ENCODE measurements at regions not wholly inside any gene's neighbourhood (a gene's known extent, or its start where the extent isn't known, plus 50 kb on each side); places are given as distances from the start of the nearest gene placed in this dataset.

DNA sequence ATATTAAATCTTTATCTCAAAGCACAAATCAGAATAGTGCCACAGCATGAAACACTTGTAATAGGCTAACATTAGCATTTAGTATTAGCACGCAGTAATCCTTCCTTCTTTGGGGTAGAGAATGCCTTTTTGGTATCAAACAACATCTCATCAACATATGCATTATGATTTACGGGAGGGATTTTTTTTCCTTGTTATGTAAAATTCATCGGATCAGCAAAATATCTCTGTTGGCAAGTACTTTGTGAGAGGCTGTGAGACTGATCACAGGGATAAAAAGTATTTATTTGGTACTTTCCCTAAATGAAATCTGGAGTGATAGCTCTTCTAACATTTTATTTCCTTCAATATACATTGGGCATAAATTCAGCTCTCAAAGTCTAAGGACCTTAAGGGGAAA, 68.4 kb upstream of the TMEM178A start:
- Histone ChIP-seq H3K9me3 (replicated peaks) (no peaks in the 10 kb centered on the region), H3K4me1 (peaks cover 16% of the 10 kb centered on the region), H3K4me3 (no peak overlapping the region), H3K27me3 (ENCODE audit: low read depth) (no peaks in the 10 kb centered on the region), H3K27ac (replicated peaks) (no peak overlapping the region), H3K36me3 (no peaks in the 10 kb centered on the region)
- TF ChIP-seq, protein P1, sequence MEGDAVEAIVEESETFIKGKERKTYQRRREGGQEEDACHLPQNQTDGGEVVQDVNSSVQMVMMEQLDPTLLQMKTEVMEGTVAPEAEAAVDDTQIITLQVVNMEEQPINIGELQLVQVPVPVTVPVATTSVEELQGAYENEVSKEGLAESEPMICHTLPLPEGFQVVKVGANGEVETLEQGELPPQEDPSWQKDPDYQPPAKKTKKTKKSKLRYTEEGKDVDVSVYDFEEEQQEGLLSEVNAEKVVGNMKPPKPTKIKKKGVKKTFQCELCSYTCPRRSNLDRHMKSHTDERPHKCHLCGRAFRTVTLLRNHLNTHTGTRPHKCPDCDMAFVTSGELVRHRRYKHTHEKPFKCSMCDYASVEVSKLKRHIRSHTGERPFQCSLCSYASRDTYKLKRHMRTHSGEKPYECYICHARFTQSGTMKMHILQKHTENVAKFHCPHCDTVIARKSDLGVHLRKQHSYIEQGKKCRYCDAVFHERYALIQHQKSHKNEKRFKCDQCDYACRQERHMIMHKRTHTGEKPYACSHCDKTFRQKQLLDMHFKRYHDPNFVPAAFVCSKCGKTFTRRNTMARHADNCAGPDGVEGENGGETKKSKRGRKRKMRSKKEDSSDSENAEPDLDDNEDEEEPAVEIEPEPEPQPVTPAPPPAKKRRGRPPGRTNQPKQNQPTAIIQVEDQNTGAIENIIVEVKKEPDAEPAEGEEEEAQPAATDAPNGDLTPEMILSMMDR (IDR thresholded peaks at IDR 0.05; ENCODE audit: borderline replicate concordance): no peak
- intact Hi-C loops (cut with micrococcal nuclease): no loop called here
- DNase-seq: no peak

- intact Hi-C loops (cut with micrococcal nuclease): no loop called here
- H3K27ac ChIP-seq (replicated peaks): no peak overlapping the region
- DNase-seq: no peak
- no peaks in the 10 kb centered on the region for H3K27me3 ChIP-seq (ENCODE audit: low read depth)
- H3K4me3 ChIP-seq: no peak overlapping the region
- H3K4me1 ChIP-seq: peaks cover 16% of the 10 kb centered on the region
- TF ChIP-seq, protein P1 (IDR thresholded peaks at IDR 0.05; ENCODE audit: borderline replicate concordance): no peak
- no peaks in the 10 kb centered on the region for H3K36me3 ChIP-seq
- no peaks in the 10 kb centered on the region for H3K9me3 ChIP-seq (replicated peaks)
Observed at GRCh38 chr2:39602616-39603015, 63.1 kb upstream of the TMEM178A start.

- TF ChIP-seq, protein P1 (IDR thresholded peaks at IDR 0.05; ENCODE audit: borderline replicate concordance): no peak
- intact Hi-C loops (cut with micrococcal nuclease): no loop called here
- no peak overlapping the region for H3K4me3 ChIP-seq
- H3K36me3 ChIP-seq: no peaks in the 10 kb centered on the region
- H3K9me3 ChIP-seq (replicated peaks): no peaks in the 10 kb centered on the region
- DNase-seq: no peak
- peaks cover 24% of the 10 kb centered on the region for H3K4me1 ChIP-seq
- no peaks in the 10 kb centered on the region for H3K27me3 ChIP-seq (ENCODE audit: low read depth)
- H3K27ac ChIP-seq (replicated peaks): no peak overlapping the region
Observed at GRCh38 chr2:39603436-39603835, 62.3 kb upstream of the TMEM178A start.

DNA sequence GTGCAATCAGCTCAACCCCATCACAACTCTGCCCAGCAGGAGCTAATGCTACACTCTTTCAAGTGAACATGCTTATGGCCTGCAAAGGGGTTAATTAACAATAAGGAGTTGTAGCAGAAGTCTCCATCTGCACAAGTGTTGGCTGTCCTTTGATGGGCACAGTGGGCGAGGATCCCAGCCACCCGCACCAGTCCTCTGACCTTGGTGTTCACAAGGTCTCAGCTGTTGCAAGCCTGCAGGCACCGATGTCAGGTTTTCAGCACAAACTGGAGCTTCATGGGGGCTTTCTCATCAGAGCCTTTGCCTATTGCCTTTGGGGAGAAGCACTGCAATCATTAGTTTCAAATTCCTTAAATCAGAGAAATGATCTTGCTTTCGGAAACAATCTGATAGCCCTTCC, 60.9 kb upstream of the TMEM178A start:
- DNase-seq: no peak
- H3K4me3 ChIP-seq: no peak overlapping the region
- no peaks in the 10 kb centered on the region for H3K27me3 ChIP-seq (ENCODE audit: low read depth)
- H3K9me3 ChIP-seq (replicated peaks): no peaks in the 10 kb centered on the region
- TF ChIP-seq, protein P1 (IDR thresholded peaks at IDR 0.05; ENCODE audit: borderline replicate concordance): no peak
- H3K36me3 ChIP-seq: no peaks in the 10 kb centered on the region
- no peak overlapping the region for H3K27ac ChIP-seq (replicated peaks)
- intact Hi-C loops (cut with micrococcal nuclease): no loop called here
- H3K4me1 ChIP-seq: peaks cover 33% of the 10 kb centered on the region

- TF ChIP-seq, protein P1 (IDR thresholded peaks at IDR 0.05; ENCODE audit: borderline replicate concordance): no peak
Observed at GRCh38 chr2:39606585-39606984, 59.1 kb upstream of the TMEM178A start.

More at GRCh38 chr2:39606585-39606984, 59.1 kb upstream of the TMEM178A start:
- no peak overlapping the region for H3K27ac ChIP-seq (replicated peaks)
- H3K4me1 ChIP-seq: peaks cover 31% of the 10 kb centered on the region
- DNase-seq: no peak
- no peaks in the 10 kb centered on the region for H3K9me3 ChIP-seq (replicated peaks)
- H3K4me3 ChIP-seq: no peak overlapping the region
- no peaks in the 10 kb centered on the region for H3K36me3 ChIP-seq
- no peaks in the 10 kb centered on the region for H3K27me3 ChIP-seq (ENCODE audit: low read depth)
- intact Hi-C loops (cut with micrococcal nuclease): no loop called here
